RWPE2 (cell line): ENCODE measurements at regions not wholly inside any gene's neighbourhood (a gene's known extent, or its start where the extent isn't known, plus 50 kb on each side); places are given as distances from the start of the nearest gene placed in this dataset.
"Not testable (repeated sequence)": the region's sequence is repeated elsewhere in the genome, so short reads cannot be mapped to it uniquely, and the experiment has no call there.

Experiments used
- ATAC-seq: fragments of 200-7000 bp; cut with Tn5 transposase; 3 replicates; pipeline ENCODE4 v1.9.1; 2021; ENCODE audit warnings: low read depth
- DNase-seq: peaks from one replicate; pipeline ENCODE4 v3.0.0-alpha.2; 2020; ENCODE audit warnings: low spot score
- H3K27ac ChIP-seq: fragments of 450-650 bp; 2 replicates; pipeline ENCODE4 v1.5.1; 2017; ENCODE audit warnings: mild to moderate bottlenecking; ENCODE audit not compliant: poor library complexity, severe bottlenecking
- H3K27me3 ChIP-seq: fragments of 250-450 bp; sonication (Bioruptor Pico); 2 replicates; pipeline ENCODE4 v1.5.1; 2021; ENCODE audit warnings: mild to moderate bottlenecking, moderate library complexity; ENCODE audit not compliant: insufficient read depth, poor library complexity, severe bottlenecking
- H3K36me3 ChIP-seq: fragments of 250-450 bp; sonication (Bioruptor Pico); 2 replicates; pipeline ENCODE4 v1.5.1; 2020; ENCODE audit warnings: low read depth, mild to moderate bottlenecking, moderate library complexity
- H3K4me1 ChIP-seq: fragments of 250-450 bp; sonication (Bioruptor Pico); 2 replicates; pipeline ENCODE4 v1.5.1; 2021; ENCODE audit warnings: mild to moderate bottlenecking, moderate library complexity; ENCODE audit not compliant: insufficient read depth, poor library complexity, severe bottlenecking
- H3K4me3 ChIP-seq: fragments of 250-450 bp; sonication (Bioruptor Pico); 2 replicates; pipeline ENCODE4 v1.5.1; 2021; ENCODE audit warnings: mild to moderate bottlenecking, moderate library complexity; ENCODE audit not compliant: severe bottlenecking
- H3K9me3 ChIP-seq: fragments of 250-450 bp; sonication (Bioruptor Pico); 2 replicates; pipeline ENCODE4 v1.5.1; 2021; ENCODE audit warnings: mild to moderate bottlenecking, moderate library complexity; ENCODE audit not compliant: severe bottlenecking
- TF ChIP-seq, protein P1 (sequence below): fragments of 450-650 bp; IDR thresholded peaks from one replicate; pipeline ENCODE4 v1.5.1; 2017; ENCODE audit warnings: mild to moderate bottlenecking, moderate library complexity; ENCODE audit not compliant: poor library complexity, severe bottlenecking

GRCh38 chr5:63768221-63768620 lies 194.0 kb downstream of the HTR1A start:
- H3K4me3 ChIP-seq: no peak overlapping the region
- no peak overlapping the region for H3K27ac ChIP-seq
- no peak for ATAC-seq
- DNase-seq: no peak
- H3K27me3 ChIP-seq: peaks cover 3% of the 10 kb centered on the region
- no peaks in the 10 kb centered on the region for H3K9me3 ChIP-seq
- no peaks in the 10 kb centered on the region for H3K4me1 ChIP-seq
- no peaks in the 10 kb centered on the region for H3K36me3 ChIP-seq
- TF ChIP-seq, protein P1, sequence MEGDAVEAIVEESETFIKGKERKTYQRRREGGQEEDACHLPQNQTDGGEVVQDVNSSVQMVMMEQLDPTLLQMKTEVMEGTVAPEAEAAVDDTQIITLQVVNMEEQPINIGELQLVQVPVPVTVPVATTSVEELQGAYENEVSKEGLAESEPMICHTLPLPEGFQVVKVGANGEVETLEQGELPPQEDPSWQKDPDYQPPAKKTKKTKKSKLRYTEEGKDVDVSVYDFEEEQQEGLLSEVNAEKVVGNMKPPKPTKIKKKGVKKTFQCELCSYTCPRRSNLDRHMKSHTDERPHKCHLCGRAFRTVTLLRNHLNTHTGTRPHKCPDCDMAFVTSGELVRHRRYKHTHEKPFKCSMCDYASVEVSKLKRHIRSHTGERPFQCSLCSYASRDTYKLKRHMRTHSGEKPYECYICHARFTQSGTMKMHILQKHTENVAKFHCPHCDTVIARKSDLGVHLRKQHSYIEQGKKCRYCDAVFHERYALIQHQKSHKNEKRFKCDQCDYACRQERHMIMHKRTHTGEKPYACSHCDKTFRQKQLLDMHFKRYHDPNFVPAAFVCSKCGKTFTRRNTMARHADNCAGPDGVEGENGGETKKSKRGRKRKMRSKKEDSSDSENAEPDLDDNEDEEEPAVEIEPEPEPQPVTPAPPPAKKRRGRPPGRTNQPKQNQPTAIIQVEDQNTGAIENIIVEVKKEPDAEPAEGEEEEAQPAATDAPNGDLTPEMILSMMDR: no peak

DNA sequence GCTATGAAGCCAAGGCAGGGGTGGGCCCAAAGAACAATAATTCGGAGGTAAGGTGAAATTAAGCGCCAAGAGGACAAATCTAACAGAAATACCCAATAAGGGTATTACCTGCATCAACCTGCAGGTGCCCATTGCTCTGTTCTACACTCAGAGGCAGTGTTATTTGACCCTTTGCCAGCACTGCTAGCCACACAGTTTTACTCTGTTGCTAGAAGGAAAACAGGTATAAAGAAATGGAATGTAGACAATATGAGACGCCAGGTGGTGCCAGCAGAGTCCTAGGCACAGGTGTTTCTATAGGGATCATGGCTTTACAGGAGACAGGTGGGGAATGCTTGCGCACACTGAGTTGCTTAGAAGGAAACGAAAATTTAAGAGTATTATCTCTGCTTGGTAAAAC lies 201.3 kb downstream of the HTR1A start:
- no peak overlapping the region for H3K4me3 ChIP-seq
- ATAC-seq: no peak
- no peaks in the 10 kb centered on the region for H3K9me3 ChIP-seq
- no peak for DNase-seq
- H3K4me1 ChIP-seq: no peaks in the 10 kb centered on the region
- H3K36me3 ChIP-seq: no peaks in the 10 kb centered on the region
- no peak overlapping the region for H3K27ac ChIP-seq
- TF ChIP-seq, protein P1: no peak
- peaks cover 7% of the 10 kb centered on the region for H3K27me3 ChIP-seq

DNA sequence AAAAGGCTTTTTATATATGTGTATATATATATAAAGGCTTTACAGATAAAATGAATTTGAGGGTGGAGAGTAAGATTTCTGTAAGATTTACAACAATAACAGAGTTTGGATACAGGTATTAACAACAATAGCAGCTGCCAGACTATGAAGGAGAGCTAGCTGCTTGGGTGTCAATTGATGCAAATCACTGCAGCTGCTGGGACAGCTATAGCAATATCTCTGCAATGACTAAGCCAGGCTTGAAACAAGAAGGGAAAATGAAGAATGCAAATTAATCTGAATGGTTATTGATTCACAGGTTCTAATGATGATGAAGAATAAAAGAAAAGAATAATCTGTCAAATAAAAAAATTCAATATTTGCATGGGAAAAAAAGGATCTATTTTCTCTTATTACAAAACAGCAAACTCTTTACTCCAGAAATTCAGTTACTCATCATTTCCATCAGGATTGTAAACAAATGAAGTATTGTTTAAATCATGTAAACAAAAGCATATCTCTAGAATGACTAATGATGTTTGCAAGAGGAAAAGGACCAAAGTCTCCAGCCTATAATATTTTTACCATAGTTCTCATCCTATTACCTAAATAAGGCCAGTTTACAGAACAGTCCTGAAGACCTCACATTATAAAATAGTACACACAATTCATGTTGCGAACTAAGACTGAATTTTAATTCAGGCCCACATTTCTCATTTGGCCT lies 219.0 kb downstream of the HTR1A start:
- Histone ChIP-seq H3K4me3 (no peak overlapping the region), H3K4me1 (no peaks in the 10 kb centered on the region), H3K36me3 (no peaks in the 10 kb centered on the region), H3K9me3 (no peaks in the 10 kb centered on the region), H3K27me3 (no peaks in the 10 kb centered on the region), H3K27ac (no peak overlapping the region)
- DNase-seq (no peak), ATAC-seq (no peak)
- TF ChIP-seq, protein P1: no peak

DNA sequence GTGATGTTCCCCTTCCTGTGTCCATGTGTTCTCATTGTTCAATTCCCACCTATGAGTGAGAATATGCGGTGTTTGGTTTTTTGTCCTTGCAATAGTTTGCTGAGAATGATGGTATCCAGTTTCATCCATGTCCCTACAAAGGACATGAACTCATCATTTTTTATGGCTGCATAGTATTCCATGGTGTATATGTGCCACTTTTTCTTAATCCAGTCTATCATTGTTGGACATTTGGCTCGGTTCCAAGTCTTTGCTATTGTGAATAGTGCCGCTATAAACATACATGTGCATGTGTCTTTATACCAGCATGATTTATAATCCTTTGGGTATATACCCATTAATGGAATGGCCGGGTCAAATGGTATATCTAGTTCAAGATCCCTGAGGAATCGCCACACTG lies 229.4 kb downstream of the HTR1A start:
- H3K27ac ChIP-seq, DNase-seq, H3K4me3 ChIP-seq, H3K4me1 ChIP-seq, ATAC-seq, H3K27me3 ChIP-seq, H3K9me3 ChIP-seq, H3K36me3 ChIP-seq: not testable (repeated sequence)

- Histone ChIP-seq H3K4me1 (no peaks in the 10 kb centered on the region), H3K27me3 (no peaks in the 10 kb centered on the region), H3K27ac (no peak overlapping the region), H3K9me3 (no peaks in the 10 kb centered on the region), H3K4me3 (no peak overlapping the region), H3K36me3 (no peaks in the 10 kb centered on the region)
- DNase-seq (no peak), ATAC-seq (no peak)
- TF ChIP-seq, protein P1: no peak
These were observed 234.7 kb downstream of the HTR1A start for GRCh38 chr5:63727583-63727982.
